Retinal pigment epithelial cell (primary cell): ENCODE measurements at regions not wholly inside any gene's neighbourhood (a gene's known extent, or its start where the extent isn't known, plus 50 kb on each side); places are given as distances from the start of the nearest gene placed in this dataset.

Experiments
- DNase-seq: peaks from one replicate; pipeline ENCODE4 v3.0.0-alpha.2; 2010; ENCODE audit warnings: low read depth
- H3K4me3 ChIP-seq: 2 replicates; pipeline ENCODE4 v1.5.1; 2011; ENCODE audit warnings: mild to moderate bottlenecking, low read length, control low read depth, moderate library complexity
- CTCF ChIP-seq: conservative IDR thresholded peaks from 2 replicates; pipeline ENCODE4 v1.5.1; 2011; ENCODE audit warnings: low read depth, low read length, control low read depth, inconsistent platforms

GRCh38 chr2:118554616-118555015 lies 292.8 kb downstream of the EN1 start:
- no peak overlapping the region for H3K4me3 ChIP-seq
- DNase-seq: no peak
- TF ChIP-seq CTCF: peak; percentile 32

- TF ChIP-seq CTCF: no peak
These were observed 297.9 kb downstream of the EN1 start for GRCh38 chr2:118549503-118549902.

GRCh38 chr2:118548880-118549488 lies 298.5 kb downstream of the EN1 start:
- H3K4me3 ChIP-seq: no peak overlapping the region
- no peak for TF ChIP-seq CTCF
- no peak for DNase-seq

More at GRCh38 chr2:118549503-118549902, 297.9 kb downstream of the EN1 start:
- DNase-seq: no peak
- H3K4me3 ChIP-seq: no peak overlapping the region

GRCh38 chr2:118539290-118539689 lies 308.2 kb downstream of the EN1 start:
- no peak overlapping the region for H3K4me3 ChIP-seq
- no peak for DNase-seq
- TF ChIP-seq CTCF: peak; percentile 67

GRCh38 chr2:118536306-118536705 lies 311.1 kb downstream of the EN1 start:
- TF ChIP-seq CTCF: no peak
- DNase-seq: no peak

GRCh38 chr2:118535818-118536212 lies 311.6 kb downstream of the EN1 start:
- DNase-seq: no peak
- no peak overlapping the region for H3K4me3 ChIP-seq
- TF ChIP-seq CTCF: no peak

More at GRCh38 chr2:118536306-118536705, 311.1 kb downstream of the EN1 start:
- H3K4me3 ChIP-seq: no peak overlapping the region

- TF ChIP-seq CTCF: no peak
- DNase-seq: no peak
These were observed 312.2 kb downstream of the EN1 start for GRCh38 chr2:118535171-118535817.

More at GRCh38 chr2:118535171-118535817, 312.2 kb downstream of the EN1 start:
- H3K4me3 ChIP-seq: no peak overlapping the region
